Adrenal gland (tissue), 9 donors: ENCODE measurements at regions not wholly inside any gene's neighbourhood (a gene's known extent, or its start where the extent isn't known, plus 50 kb on each side); places are given as distances from the start of the nearest gene placed in this dataset.

Source experiments
- DNase-seq, 7 donors: peaks; one replicate each; pipeline ENCODE4 v3.0.0-alpha.2; 2019 to 2020
- H3K27ac ChIP-seq, 5 donors: fragments of 200-600 bp; sonication (generic) in 4 of 5; 1 replicate in 3 of 5; 2 replicates in 2 of 5; pipeline versions ENCODE4 v1.5.1 to v1.8.0; 2016 to 2020; ENCODE audit warnings: mild to moderate bottlenecking in 1 of 5
- H3K27me3 ChIP-seq: fragments of 200-600 bp; 2 replicates; pipeline ENCODE4 v1.8.0; 2021
- H3K36me3 ChIP-seq, 2 donors: fragments of 200-600 bp; replicated peaks in 1 of 2; 1 replicate in 1 of 2; 2 replicates in 1 of 2; pipeline versions ENCODE4 v1.5.1 to v1.8.0; 2018 to 2022
- H3K4me1 ChIP-seq, 2 donors: fragments of 200-600 bp; replicated peaks in 1 of 2; 1 replicate in 1 of 2; 2 replicates in 1 of 2; pipeline versions ENCODE4 v1.5.1 to v1.8.0; 2018 to 2021
- H3K4me3 ChIP-seq, 4 donors: fragments of 200-600 bp; sonication (generic) in 3 of 4; one replicate each; pipeline ENCODE4 v1.5.1; 2016 to 2018
- H3K9me3 ChIP-seq, 3 donors: fragments of 200-600 bp; sonication (generic) in 1 of 3; replicated peaks in 1 of 3; 1 replicate in 2 of 3; 2 replicates in 1 of 3; pipeline versions ENCODE4 v1.5.1 to v1.8.0; 2016 to 2021
- POLR2A ChIP-seq, 2 donors: fragments of 450-650 bp; IDR thresholded peaks; one replicate each; pipeline ENCODE4 v1.6.1; 2017; ENCODE audit warnings: antibody characterized with exemption in 2 of 2, mild to moderate bottlenecking in 2 of 2, moderate library complexity in 1 of 2
- WGBS, 4 donors: extraction: QIAGEN DNeasy Blood & Tissue Kit in 2 of 4; methylation state at CpG; one replicate each; pipeline versions ENCODE4 v1.1.5 to v1.1.7; 2013 to 2017; 5-methylcytosine and 5-hydroxymethylcytosine counted together
- intact Hi-C, 2 donors: fragments of 100-400 bp; cut with DNase I; formaldehyde crosslinking; loops; one replicate each; pipeline versions ENCODE4 v1.14.1 to v1.15.0; 2022 to 2023
- TF ChIP-seq, protein P1 (sequence below), 6 experiments: fragments of 450-650 bp in 4 of 6; fragments of 200-600 bp in 2 of 6; sonication (generic) in 1 of 6; IDR thresholded peaks; 1 replicate in 5 of 6; 2 replicates in 1 of 6; pipeline versions ENCODE4 v1.5.1 to v1.8.0; 2016 to 2021; ENCODE audit warnings: antibody characterized with exemption in 6 of 6, mild to moderate bottlenecking in 2 of 6, moderate library complexity in 1 of 6
- donor health status: healthy with polysubstance abuse.
- donor health status: Bipolar disorder and iron deficiency.
- donor health status: DM: yes; HTN: yes; CAD: no.
- donor health status: DM: no; HTN: no; CAD: no.
- donor health status: DM: no; HTN: no; CAD: no.

DNA sequence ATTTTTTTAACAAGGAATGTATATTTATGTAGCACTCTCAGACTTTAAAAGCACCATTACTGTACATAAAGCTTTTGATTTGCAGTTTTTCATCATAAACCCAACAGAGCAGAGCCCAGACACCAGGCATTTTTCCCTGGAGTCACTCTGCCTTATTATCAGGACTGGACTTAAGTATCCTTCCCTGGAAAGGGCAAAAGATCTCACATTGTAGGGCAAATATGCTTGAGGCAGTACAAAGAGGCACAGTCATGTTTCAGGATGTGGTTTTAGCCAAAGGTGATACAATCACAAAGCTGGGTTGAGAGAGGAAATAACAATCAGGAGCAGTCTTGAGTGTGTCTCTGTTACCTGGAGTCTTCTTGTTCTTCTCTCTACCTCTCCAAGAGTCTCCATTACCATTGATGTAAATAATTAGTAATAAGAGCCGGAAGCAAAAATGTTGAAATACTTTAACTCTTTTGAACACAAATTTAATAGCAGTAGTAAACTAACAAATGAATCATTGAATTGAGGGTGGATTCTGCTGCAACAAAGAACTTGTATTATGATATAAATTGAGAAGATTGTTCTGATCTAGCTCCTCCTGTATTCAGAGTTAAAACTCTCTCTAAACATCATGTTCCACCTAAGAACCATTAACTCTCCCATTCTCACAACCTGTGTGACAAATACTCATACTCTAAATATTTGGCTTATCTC is 160.5 kb downstream of the LTN1 start:
- WGBS, 4 donors = 84 to 86% (median 85%) methylated on average over 1 of the region's 1 CpG
- Histone ChIP-seq H3K36me3 (no peaks in the 10 kb centered on the region), H3K4me3 (no peak overlapping the region), H3K27ac (no peak overlapping the region), H3K9me3 (no peaks in the 10 kb centered on the region), H3K27me3 (no peaks in the 10 kb centered on the region), H3K4me1 (no peaks in the 10 kb centered on the region)
- TF ChIP-seq POLR2A (IDR thresholded peaks at IDR 0.05) = no peak
- TF ChIP-seq, protein P1, sequence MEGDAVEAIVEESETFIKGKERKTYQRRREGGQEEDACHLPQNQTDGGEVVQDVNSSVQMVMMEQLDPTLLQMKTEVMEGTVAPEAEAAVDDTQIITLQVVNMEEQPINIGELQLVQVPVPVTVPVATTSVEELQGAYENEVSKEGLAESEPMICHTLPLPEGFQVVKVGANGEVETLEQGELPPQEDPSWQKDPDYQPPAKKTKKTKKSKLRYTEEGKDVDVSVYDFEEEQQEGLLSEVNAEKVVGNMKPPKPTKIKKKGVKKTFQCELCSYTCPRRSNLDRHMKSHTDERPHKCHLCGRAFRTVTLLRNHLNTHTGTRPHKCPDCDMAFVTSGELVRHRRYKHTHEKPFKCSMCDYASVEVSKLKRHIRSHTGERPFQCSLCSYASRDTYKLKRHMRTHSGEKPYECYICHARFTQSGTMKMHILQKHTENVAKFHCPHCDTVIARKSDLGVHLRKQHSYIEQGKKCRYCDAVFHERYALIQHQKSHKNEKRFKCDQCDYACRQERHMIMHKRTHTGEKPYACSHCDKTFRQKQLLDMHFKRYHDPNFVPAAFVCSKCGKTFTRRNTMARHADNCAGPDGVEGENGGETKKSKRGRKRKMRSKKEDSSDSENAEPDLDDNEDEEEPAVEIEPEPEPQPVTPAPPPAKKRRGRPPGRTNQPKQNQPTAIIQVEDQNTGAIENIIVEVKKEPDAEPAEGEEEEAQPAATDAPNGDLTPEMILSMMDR (IDR thresholded peaks at IDR 0.05) = no peak
- no peak for DNase-seq
- intact Hi-C loops = no loop called here

DNA sequence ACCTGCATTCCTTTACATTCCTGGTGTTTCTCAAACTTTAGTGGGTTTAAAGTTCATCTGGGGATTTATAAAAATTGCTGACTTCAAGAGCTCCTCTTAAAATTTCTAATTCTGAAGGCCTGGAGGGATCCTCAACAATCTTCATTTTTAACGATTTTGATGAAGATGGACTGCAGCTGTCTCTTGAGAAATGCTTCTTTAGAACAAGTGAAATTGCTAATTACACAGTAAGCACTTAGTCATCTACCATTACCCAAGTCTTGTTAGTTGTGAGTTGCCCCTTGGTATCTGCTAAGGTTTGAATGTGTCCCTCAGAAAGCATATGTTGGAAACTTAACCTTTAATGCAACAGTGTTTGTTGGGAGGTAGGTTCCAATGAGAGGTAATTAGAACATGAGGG is 163.7 kb downstream of the LTN1 start:
- 65 to 84% (median 72%) methylated on average over 1 of the region's 1 CpG for WGBS, 4 donors
- H3K27ac ChIP-seq = no peak overlapping the region

DNA sequence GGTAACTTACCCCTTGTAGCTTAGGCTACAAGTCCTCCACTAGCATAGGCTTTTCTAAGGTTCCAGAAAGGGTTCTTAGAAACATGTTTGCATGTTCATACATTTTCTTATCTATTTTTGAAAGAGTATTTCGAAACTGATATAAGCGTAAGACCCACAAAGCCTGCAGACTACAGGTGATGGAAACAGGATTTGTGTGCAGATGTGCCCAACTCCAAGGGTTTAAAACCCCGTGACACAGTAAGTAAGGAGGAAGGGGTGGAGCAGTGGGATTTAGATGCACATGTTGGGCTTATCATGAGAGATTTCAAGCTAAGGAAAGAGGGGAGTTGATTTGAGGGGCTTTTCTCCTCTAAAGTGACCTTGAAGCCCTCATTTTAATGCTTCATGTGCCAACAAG is 164.7 kb downstream of the LTN1 start:
- 73 to 89% (median 80%) methylated on average over 3 of the region's 3 CpGs for WGBS, 4 donors
- Histone ChIP-seq H3K27me3 (no peaks in the 10 kb centered on the region), H3K36me3 (no peaks in the 10 kb centered on the region), H3K4me1 (no peaks in the 10 kb centered on the region), H3K4me3 (no peak overlapping the region), H3K27ac (no peak overlapping the region), H3K9me3 (no peaks in the 10 kb centered on the region)
- TF ChIP-seq POLR2A (IDR thresholded peaks at IDR 0.05) = no peak
- TF ChIP-seq, protein P1 (IDR thresholded peaks at IDR 0.05) = no peak
- DNase-seq = no peak
- intact Hi-C loops = no loop called here

More for the DNA sequence above, 163.7 kb downstream of the LTN1 start:
- no peak for DNase-seq
- Histone ChIP-seq H3K4me3 (no peak overlapping the region), H3K27me3 (no peaks in the 10 kb centered on the region), H3K36me3 (no peaks in the 10 kb centered on the region), H3K4me1 (no peaks in the 10 kb centered on the region), H3K9me3 (no peaks in the 10 kb centered on the region)
- intact Hi-C loops = no loop called here
- TF ChIP-seq, protein P1 (IDR thresholded peaks at IDR 0.05) = no peak
- no peak for TF ChIP-seq POLR2A (IDR thresholded peaks at IDR 0.05)

DNA sequence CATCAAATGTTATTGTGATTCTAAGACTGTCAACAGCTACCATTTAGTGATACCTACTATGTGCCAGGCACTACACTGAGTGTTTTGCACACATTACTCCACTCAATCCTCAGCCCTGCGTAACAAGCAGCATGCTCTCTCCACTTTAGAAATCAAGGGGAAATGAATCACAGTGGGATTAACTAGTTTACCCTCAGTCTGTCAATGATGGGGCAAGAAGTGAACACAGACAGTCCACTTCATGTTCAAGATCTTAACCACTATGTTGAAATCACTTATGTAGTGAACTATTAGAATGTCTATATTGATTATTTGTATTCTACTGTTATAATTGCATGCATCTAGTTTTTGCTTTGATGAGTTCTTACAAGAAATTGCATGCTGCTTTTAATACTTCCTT is 165.3 kb downstream of the LTN1 start:
- Histone ChIP-seq H3K9me3 (no peaks in the 10 kb centered on the region), H3K27me3 (no peaks in the 10 kb centered on the region), H3K27ac (no peak overlapping the region), H3K4me3 (no peak overlapping the region), H3K4me1 (no peaks in the 10 kb centered on the region), H3K36me3 (no peaks in the 10 kb centered on the region)
- intact Hi-C loops = no loop called here
- TF ChIP-seq, protein P1 (IDR thresholded peaks at IDR 0.05) = no peak
- no peak for TF ChIP-seq POLR2A (IDR thresholded peaks at IDR 0.05)
- 40 to 89% (median 82%) methylated on average over 1 of the region's 1 CpG for WGBS, 4 donors
- DNase-seq = no peak
